ENCODE measurements at regions not wholly inside any gene's neighbourhood (a gene's known extent, or its start where the extent isn't known, plus 50 kb on each side); places are given as distances from the start of the nearest gene placed in this dataset.

DNA sequence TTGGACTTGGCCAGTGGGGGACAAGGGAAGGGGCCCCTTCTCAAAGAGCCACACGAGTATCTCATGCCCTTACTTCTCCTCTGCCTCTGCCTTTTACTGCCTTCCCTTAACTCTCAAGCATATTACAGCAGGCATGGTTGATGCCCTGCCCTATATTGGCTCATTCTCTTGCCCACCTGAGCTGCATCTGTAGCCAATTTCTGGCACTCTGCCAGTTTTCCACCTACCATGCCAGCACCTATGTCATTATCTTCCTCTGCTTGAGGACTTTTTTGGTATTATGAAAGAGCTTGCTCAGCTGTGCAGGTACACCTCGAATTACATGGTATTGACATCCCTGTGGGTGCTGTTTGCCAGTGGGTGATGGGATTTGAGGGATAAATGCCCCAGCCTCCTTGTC is 181.8 kb downstream of the OXSM start:
- no peak overlapping the region for H3K9ac ChIP-seq (ENCODE audit: low read depth, low read length)
- DNase-seq (no peak), ATAC-seq (ENCODE audit: insufficient read depth, low read depth) (no peak)
- H2AFZ ChIP-seq (ENCODE audit: low read depth, low read length) = no peak overlapping the region
- no peak overlapping the region for H3K4me2 ChIP-seq (ENCODE audit: insufficient read depth, low read length)
- H3K4me1 ChIP-seq (ENCODE audit: insufficient read depth, low read length) = no peaks in the 10 kb centered on the region
- H3K36me3 ChIP-seq (ENCODE audit: insufficient read depth, low read length) = no peaks in the 10 kb centered on the region
- no peaks in the 10 kb centered on the region for H3K27me3 ChIP-seq (ENCODE audit: insufficient read depth, low read length, poor library complexity)
- no peak overlapping the region for H3K4me3 ChIP-seq (ENCODE audit: low read depth in 1 of 2, low read length in 2 of 2)
- no peaks in the 10 kb centered on the region for H3K79me2 ChIP-seq (ENCODE audit: insufficient read depth, low read length)
- no peaks in the 10 kb centered on the region for H4K20me1 ChIP-seq (ENCODE audit: insufficient read depth, low read length)
- H3K9me3 ChIP-seq (ENCODE audit: insufficient read depth, low read length, severe bottlenecking) = no peaks in the 10 kb centered on the region
- no peak overlapping the region for H3K27ac ChIP-seq (ENCODE audit: low read length)
- TF ChIP-seq EZH2 (IDR thresholded peaks at IDR 0.05; ENCODE audit: borderline replicate concordance, low read depth, low read length, severe bottlenecking) = no peak
- TF ChIP-seq, protein P1, sequence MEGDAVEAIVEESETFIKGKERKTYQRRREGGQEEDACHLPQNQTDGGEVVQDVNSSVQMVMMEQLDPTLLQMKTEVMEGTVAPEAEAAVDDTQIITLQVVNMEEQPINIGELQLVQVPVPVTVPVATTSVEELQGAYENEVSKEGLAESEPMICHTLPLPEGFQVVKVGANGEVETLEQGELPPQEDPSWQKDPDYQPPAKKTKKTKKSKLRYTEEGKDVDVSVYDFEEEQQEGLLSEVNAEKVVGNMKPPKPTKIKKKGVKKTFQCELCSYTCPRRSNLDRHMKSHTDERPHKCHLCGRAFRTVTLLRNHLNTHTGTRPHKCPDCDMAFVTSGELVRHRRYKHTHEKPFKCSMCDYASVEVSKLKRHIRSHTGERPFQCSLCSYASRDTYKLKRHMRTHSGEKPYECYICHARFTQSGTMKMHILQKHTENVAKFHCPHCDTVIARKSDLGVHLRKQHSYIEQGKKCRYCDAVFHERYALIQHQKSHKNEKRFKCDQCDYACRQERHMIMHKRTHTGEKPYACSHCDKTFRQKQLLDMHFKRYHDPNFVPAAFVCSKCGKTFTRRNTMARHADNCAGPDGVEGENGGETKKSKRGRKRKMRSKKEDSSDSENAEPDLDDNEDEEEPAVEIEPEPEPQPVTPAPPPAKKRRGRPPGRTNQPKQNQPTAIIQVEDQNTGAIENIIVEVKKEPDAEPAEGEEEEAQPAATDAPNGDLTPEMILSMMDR (IDR thresholded peaks at IDR 0.05; ENCODE audit: borderline replicate concordance, extremely low read depth, low read length, poor library complexity, severe bottlenecking) = no peak

DNA sequence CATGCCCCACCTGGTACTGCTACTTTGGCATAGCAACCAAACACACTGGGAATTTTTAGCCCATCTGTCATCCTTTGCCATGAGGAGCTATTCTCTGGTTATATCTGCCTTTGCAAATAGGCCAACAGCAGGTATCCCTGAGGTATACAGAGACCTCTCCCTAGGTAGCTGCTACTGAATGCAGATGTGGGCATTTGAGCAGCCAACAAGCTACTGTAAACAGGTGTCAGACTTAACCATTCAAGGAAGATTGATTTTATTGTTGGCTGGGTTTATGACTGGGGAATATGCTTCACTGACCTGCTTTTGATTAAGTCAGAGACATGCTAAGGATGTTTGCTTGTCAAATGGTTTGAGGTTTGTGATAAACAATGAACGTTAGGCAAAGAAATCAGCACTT is 183.2 kb downstream of the OXSM start:
- no peak for DNase-seq

DNA sequence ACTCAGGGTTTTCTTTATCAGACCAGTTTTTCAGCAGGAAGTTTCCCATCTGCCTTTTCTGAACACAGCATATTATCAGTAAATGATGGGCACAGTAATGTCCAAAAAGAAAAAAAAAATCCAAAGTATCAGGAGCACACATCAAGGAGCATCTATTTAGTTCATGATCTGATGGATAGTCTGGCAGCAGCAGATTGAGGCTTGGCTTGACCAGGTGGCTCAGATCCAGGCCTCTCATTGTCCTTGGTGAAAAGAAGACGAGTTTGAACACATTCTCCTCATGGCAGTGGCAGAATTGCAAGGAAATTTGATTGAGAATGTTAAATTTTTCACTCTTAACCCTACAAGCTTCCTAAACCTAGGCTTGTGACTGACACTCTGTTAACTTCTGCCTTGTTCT is 192.9 kb downstream of the OXSM start:
- Histone ChIP-seq H2AFZ (ENCODE audit: low read depth, low read length) (no peak overlapping the region), H3K4me1 (ENCODE audit: insufficient read depth, low read length) (no peaks in the 10 kb centered on the region), H3K27me3 (ENCODE audit: insufficient read depth, low read length, poor library complexity) (no peaks in the 10 kb centered on the region), H3K9me3 (ENCODE audit: insufficient read depth, low read length, severe bottlenecking) (no peaks in the 10 kb centered on the region), H3K4me2 (ENCODE audit: insufficient read depth, low read length) (no peak overlapping the region), H3K79me2 (ENCODE audit: insufficient read depth, low read length) (no peaks in the 10 kb centered on the region), H3K4me3 (ENCODE audit: low read depth in 1 of 2, low read length in 2 of 2) (no peak overlapping the region), H3K36me3 (ENCODE audit: insufficient read depth, low read length) (no peaks in the 10 kb centered on the region), H4K20me1 (ENCODE audit: insufficient read depth, low read length) (no peaks in the 10 kb centered on the region), H3K27ac (ENCODE audit: low read length) (no peak overlapping the region), H3K9ac (ENCODE audit: low read depth, low read length) (no peak overlapping the region)
- DNase-seq (no peak), ATAC-seq (ENCODE audit: insufficient read depth, low read depth) (no peak)
- TF ChIP-seq, protein P1 (IDR thresholded peaks at IDR 0.05; ENCODE audit: borderline replicate concordance, extremely low read depth, low read length, poor library complexity, severe bottlenecking) = no peak

More for the DNA sequence above, 183.2 kb downstream of the OXSM start:
- no peak overlapping the region for H3K4me3 ChIP-seq (ENCODE audit: low read depth in 1 of 2, low read length in 2 of 2)
- H3K36me3 ChIP-seq (ENCODE audit: insufficient read depth, low read length) = no peaks in the 10 kb centered on the region
- H3K27ac ChIP-seq (ENCODE audit: low read length) = no peak overlapping the region
- H2AFZ ChIP-seq (ENCODE audit: low read depth, low read length) = no peak overlapping the region
- no peaks in the 10 kb centered on the region for H3K79me2 ChIP-seq (ENCODE audit: insufficient read depth, low read length)
- H3K4me2 ChIP-seq (ENCODE audit: insufficient read depth, low read length) = no peak overlapping the region
- no peaks in the 10 kb centered on the region for H3K9me3 ChIP-seq (ENCODE audit: insufficient read depth, low read length, severe bottlenecking)
- no peak for ATAC-seq (ENCODE audit: insufficient read depth, low read depth)
- H3K27me3 ChIP-seq (ENCODE audit: insufficient read depth, low read length, poor library complexity) = no peaks in the 10 kb centered on the region
- H3K9ac ChIP-seq (ENCODE audit: low read depth, low read length) = no peak overlapping the region
- TF ChIP-seq EZH2 (IDR thresholded peaks at IDR 0.05; ENCODE audit: borderline replicate concordance, low read depth, low read length, severe bottlenecking) = no peak
- TF ChIP-seq, protein P1 (IDR thresholded peaks at IDR 0.05; ENCODE audit: borderline replicate concordance, extremely low read depth, low read length, poor library complexity, severe bottlenecking) = no peak
- no peaks in the 10 kb centered on the region for H4K20me1 ChIP-seq (ENCODE audit: insufficient read depth, low read length)
- H3K4me1 ChIP-seq (ENCODE audit: insufficient read depth, low read length) = no peaks in the 10 kb centered on the region

DNA sequence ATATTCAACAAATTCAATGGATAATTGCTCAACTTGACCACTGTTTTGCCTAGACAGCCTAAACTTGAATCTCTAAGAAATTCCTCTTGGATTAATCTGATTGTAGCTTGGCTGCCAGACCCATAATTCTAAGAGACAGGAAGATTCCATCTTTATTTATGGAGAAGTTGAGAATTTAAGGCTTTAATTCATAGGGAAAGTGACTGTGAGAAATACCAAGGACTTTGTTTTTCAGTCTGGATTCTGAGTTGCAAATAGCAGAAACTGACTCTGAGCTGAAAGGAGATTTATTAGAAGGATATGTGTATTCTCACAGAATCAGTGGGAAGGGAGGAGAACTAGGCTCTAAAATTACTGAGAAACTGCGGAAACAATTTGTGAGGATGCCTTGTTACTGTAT is 195.7 kb downstream of the OXSM start:
- H4K20me1 ChIP-seq (ENCODE audit: insufficient read depth, low read length) = no peaks in the 10 kb centered on the region
- no peak for ATAC-seq (ENCODE audit: insufficient read depth, low read depth)

More for the DNA sequence above, 195.7 kb downstream of the OXSM start:
- Histone ChIP-seq H3K4me2 (ENCODE audit: insufficient read depth, low read length) (no peak overlapping the region), H3K36me3 (ENCODE audit: insufficient read depth, low read length) (no peaks in the 10 kb centered on the region), H3K4me1 (ENCODE audit: insufficient read depth, low read length) (no peaks in the 10 kb centered on the region), H3K9me3 (ENCODE audit: insufficient read depth, low read length, severe bottlenecking) (no peaks in the 10 kb centered on the region), H3K4me3 (ENCODE audit: low read depth in 1 of 2, low read length in 2 of 2) (no peak overlapping the region), H3K79me2 (ENCODE audit: insufficient read depth, low read length) (no peaks in the 10 kb centered on the region), H2AFZ (ENCODE audit: low read depth, low read length) (no peak overlapping the region), H3K9ac (ENCODE audit: low read depth, low read length) (no peak overlapping the region), H3K27me3 (ENCODE audit: insufficient read depth, low read length, poor library complexity) (no peaks in the 10 kb centered on the region), H3K27ac (ENCODE audit: low read length) (no peak overlapping the region)
- DNase-seq = no peak
- TF ChIP-seq, protein P1 (IDR thresholded peaks at IDR 0.05; ENCODE audit: borderline replicate concordance, extremely low read depth, low read length, poor library complexity, severe bottlenecking) = no peak
- no peak for TF ChIP-seq EZH2 (IDR thresholded peaks at IDR 0.05; ENCODE audit: borderline replicate concordance, low read depth, low read length, severe bottlenecking)

Measured in DND-41 (cell line).